Colonic mucosa (tissue), 4 donors: ENCODE measurements at regions not wholly inside any gene's neighbourhood (a gene's known extent, or its start where the extent isn't known, plus 50 kb on each side); places are given as distances from the start of the nearest gene placed in this dataset.

Source experiments
- DNase-seq: peaks from one replicate; pipeline ENCODE4 v3.0.0-alpha.2; 2020
- H3K27ac ChIP-seq: fragments of 200-600 bp; one replicate; pipeline ENCODE4 v1.8.0; 2021
- H3K27me3 ChIP-seq: fragments of 200-600 bp; one replicate; pipeline ENCODE4 v1.8.0; 2021
- H3K36me3 ChIP-seq: fragments of 200-600 bp; one replicate; pipeline ENCODE4 v1.8.0; 2021
- H3K4me1 ChIP-seq: fragments of 200-600 bp; one replicate; pipeline ENCODE4 v1.8.0; 2021; ENCODE audit warnings: mild to moderate bottlenecking
- H3K4me3 ChIP-seq: fragments of 200-600 bp; one replicate; pipeline ENCODE4 v1.8.0; 2021
- H3K9ac ChIP-seq, 2 donors: one replicate each; pipeline ENCODE4 v1.7.0; 2013; ENCODE audit warnings: control low read depth in 2 of 2, low read depth in 2 of 2, low read length in 2 of 2
- H3K9me3 ChIP-seq: fragments of 200-600 bp; one replicate; pipeline ENCODE4 v1.8.0; 2021
- CTCF ChIP-seq: fragments of 200-600 bp; IDR thresholded peaks from one replicate; pipeline ENCODE4 v1.8.0; 2022; ENCODE audit warnings: antibody characterized with exemption, mild to moderate bottlenecking
- intact Hi-C: fragments of 100-400 bp; cut with DNase I; formaldehyde crosslinking; loops from one replicate; pipeline ENCODE4 v1.14.1; 2022
- donor health status: healthy.
- donor health status: DM: no; HTN: no; CAD: no.
- donor health status: DM: no; HTN: no; CAD: no.

DNA sequence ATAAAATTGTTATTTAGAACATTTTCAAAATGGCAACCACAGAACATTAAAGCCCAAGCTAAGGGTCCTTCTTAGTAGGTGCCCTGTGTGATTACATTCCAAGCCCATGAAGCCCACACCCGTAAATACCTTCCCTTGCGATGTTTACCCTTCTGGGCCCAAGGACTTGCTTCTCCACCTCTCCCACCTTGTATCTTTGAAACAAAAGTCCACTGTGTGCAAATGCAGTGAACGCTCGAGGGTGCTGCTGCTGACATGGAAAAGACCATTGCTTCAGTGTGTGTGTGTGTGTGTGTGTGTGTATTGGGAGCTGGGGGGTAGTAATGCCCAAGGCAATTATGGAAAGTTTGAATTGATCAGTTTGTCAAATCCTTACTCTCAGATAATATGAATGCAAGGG, 298.1 kb downstream of the TGFB2 start:
- intact Hi-C loops: no loop called here

GRCh38 chr1:218643926-218644325, 298.8 kb downstream of the TGFB2 start:
- no peak for TF ChIP-seq CTCF
- H3K9me3 ChIP-seq: no peaks in the 10 kb centered on the region
- no peak overlapping the region for H3K9ac ChIP-seq
- intact Hi-C loops: no loop called here
- no peaks in the 10 kb centered on the region for H3K27me3 ChIP-seq
- no peak overlapping the region for H3K27ac ChIP-seq
- no peaks in the 10 kb centered on the region for H3K36me3 ChIP-seq
- H3K4me1 ChIP-seq: no peaks in the 10 kb centered on the region
- DNase-seq: no peak
- H3K4me3 ChIP-seq: no peak overlapping the region

More for the DNA sequence above, 298.1 kb downstream of the TGFB2 start:
- Histone ChIP-seq H3K27ac (no peak overlapping the region), H3K27me3 (no peaks in the 10 kb centered on the region), H3K9ac (no peak overlapping the region), H3K4me1 (no peaks in the 10 kb centered on the region), H3K4me3 (no peak overlapping the region), H3K9me3 (no peaks in the 10 kb centered on the region), H3K36me3 (no peaks in the 10 kb centered on the region)
- no peak for TF ChIP-seq CTCF
- no peak for DNase-seq

DNA sequence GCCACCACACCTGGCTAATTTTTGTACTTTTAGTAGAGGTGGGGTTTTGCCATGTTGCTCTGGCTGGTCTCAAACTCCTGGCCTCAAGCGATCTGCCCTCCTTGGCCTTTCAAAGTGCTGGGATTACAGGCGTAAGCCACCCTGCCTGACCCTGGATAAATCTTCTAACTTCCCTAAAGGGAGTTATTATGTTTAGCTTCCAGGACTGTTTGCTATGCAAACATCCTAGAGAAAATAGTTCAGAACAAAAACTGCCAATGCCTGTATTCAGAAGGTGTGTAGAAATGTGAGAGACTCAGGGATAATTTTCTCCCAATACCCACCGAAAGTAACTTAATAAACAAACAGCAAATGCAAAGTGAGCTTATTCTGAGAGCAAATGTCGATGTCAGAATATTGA, 301.2 kb downstream of the TGFB2 start:
- H3K27ac ChIP-seq: no peak overlapping the region
- no peak overlapping the region for H3K4me3 ChIP-seq
- no peaks in the 10 kb centered on the region for H3K36me3 ChIP-seq
- no peak for DNase-seq
- H3K9ac ChIP-seq: no peak overlapping the region
- intact Hi-C loops: no loop called here
- no peaks in the 10 kb centered on the region for H3K27me3 ChIP-seq
- no peaks in the 10 kb centered on the region for H3K4me1 ChIP-seq
- no peak for TF ChIP-seq CTCF
- H3K9me3 ChIP-seq: no peaks in the 10 kb centered on the region

DNA sequence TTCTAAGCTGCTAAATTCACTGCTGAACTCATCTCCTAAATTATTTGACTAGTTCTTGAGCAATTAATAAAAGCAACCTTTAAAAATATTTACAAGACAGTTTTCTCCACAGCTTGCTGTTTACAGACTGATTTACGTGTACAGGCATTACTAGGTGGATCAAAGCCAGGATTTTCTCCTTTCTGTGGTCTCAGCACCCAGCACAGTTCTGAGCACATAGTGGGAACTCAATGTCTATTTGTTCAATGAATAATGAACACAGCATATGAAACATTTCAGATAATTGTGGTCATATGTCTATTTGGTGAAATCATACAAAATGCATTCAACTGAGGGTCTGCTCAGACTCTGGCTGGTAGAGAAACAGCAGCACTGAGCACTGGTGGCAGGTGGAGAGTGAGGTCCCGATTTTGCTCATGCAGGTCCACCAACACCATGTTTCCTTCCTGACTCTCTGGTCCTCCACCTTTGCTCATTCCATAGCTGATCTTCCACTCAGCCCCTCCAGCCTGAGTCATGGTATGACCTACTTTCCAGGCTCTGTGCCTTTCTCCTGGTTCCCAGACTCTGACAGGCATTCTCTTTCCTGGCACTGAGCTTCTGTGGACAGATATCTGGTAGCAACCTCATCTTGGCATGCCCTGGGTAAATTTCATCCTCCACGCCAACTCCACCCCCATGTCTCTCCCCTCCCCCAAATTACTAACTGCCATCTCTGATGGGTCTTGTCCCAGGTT, 311.3 kb downstream of the TGFB2 start:
- Histone ChIP-seq H3K27me3 (no peaks in the 10 kb centered on the region), H3K9ac (no peak overlapping the region), H3K27ac (no peak overlapping the region), H3K36me3 (no peaks in the 10 kb centered on the region), H3K4me3 (no peak overlapping the region), H3K4me1 (no peaks in the 10 kb centered on the region), H3K9me3 (no peaks in the 10 kb centered on the region)
- TF ChIP-seq CTCF: no peak
- DNase-seq: no peak
- intact Hi-C loops: no loop called here

DNA sequence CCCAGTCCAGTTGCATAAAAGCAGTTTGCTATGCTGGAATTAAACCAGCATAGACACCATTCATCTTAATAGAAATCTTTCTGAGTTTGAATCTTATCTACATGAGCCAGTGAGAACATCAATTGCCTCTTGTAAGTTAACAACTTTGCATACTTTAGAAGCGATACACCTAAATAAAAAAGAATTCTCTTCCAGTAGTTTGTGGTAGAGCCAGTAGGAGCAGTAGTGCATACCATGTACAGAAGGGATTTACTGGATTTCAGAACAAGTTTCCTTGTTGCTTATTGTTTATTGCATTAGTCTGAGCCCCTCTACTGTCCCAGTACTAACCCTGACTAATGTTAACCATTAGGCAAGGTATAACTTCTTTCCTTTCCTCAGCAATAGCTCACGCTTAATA, 313.1 kb downstream of the TGFB2 start:
- no peaks in the 10 kb centered on the region for H3K4me1 ChIP-seq
- no peaks in the 10 kb centered on the region for H3K9me3 ChIP-seq
- intact Hi-C loops: no loop called here
- no peak overlapping the region for H3K27ac ChIP-seq
- H3K27me3 ChIP-seq: no peaks in the 10 kb centered on the region
- no peaks in the 10 kb centered on the region for H3K36me3 ChIP-seq
- H3K4me3 ChIP-seq: no peak overlapping the region
- H3K9ac ChIP-seq: no peak overlapping the region
- no peak for TF ChIP-seq CTCF
- no peak for DNase-seq
